WI38 (cell line): ENCODE measurements at regions not wholly inside any gene's neighbourhood (a gene's known extent, or its start where the extent isn't known, plus 50 kb on each side); places are given as distances from the start of the nearest gene placed in this dataset.

ENCODE experiments used
- H3K4me3 ChIP-seq: 2 replicates; pipeline ENCODE4 v1.5.1; 2011; ENCODE audit warnings: low read depth, mild to moderate bottlenecking, control low read depth, low read length
- TF ChIP-seq, protein P1 (sequence below): IDR thresholded peaks from 2 replicates; pipeline ENCODE4 v1.5.1; 2012; ENCODE audit warnings: low read depth, mild to moderate bottlenecking, control low read depth, low read length

DNA sequence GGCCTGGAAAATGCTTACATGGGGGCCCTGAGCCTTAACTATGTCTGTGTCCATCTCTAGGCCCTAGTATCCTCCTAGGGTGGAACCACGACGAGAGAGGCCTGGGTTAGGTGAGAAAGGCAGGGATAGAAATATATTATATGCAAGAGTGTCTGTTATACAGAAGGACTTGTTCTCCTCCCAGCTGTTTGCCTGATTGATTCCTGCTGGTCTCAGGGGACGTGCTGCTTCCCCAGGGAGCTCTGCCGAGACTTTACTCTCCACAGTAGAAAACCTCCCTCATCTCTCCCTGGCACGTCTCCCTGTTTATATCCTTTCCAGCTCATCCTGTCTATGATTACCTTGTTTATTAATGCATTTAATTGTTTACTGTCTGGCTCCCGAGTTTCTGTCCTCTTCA lies 132.6 kb downstream of the MIAT start:
- no peak overlapping the region for H3K4me3 ChIP-seq
- TF ChIP-seq, protein P1, sequence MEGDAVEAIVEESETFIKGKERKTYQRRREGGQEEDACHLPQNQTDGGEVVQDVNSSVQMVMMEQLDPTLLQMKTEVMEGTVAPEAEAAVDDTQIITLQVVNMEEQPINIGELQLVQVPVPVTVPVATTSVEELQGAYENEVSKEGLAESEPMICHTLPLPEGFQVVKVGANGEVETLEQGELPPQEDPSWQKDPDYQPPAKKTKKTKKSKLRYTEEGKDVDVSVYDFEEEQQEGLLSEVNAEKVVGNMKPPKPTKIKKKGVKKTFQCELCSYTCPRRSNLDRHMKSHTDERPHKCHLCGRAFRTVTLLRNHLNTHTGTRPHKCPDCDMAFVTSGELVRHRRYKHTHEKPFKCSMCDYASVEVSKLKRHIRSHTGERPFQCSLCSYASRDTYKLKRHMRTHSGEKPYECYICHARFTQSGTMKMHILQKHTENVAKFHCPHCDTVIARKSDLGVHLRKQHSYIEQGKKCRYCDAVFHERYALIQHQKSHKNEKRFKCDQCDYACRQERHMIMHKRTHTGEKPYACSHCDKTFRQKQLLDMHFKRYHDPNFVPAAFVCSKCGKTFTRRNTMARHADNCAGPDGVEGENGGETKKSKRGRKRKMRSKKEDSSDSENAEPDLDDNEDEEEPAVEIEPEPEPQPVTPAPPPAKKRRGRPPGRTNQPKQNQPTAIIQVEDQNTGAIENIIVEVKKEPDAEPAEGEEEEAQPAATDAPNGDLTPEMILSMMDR = no peak

DNA sequence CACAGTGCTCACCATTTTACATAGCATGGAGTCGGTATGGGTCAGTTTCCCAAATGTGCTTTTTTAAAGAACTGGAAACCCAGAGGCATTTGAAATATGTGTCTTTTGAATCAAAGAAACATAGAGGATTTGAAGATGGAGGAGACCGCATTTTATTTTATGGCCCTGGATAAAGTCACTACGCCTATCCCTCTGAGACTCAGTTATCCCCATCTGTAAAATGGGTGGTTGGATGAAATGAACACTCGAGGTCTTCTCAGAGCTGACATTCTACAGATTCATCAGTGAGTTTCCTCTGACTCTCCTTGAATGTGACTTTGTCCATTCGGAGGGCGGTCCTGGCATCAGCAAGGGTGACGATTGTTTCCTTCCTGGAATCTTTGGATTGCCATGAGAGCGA lies 135.1 kb downstream of the MIAT start:
- TF ChIP-seq, protein P1 = no peak
- no peak overlapping the region for H3K4me3 ChIP-seq

DNA sequence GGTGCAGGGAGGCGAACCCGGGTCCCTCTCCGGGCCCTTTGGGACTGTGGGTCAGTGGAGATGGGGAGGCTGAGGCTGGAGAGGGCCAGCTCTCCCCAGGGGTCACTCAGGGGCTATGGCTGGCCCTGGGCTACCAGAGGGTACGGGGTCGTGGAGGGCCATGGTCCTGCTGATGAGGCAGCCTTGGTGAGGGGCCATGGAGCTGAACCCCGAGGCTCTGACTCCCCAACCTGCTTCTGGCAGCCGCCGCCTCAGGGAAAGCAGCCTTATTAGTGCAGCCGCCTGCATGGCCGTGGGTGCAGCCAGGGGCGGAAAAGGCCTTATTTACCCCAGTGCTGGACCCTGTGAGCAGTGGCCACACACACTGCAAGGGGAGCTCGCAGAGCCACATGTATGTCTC lies 139.4 kb downstream of the MIAT start:
- TF ChIP-seq, protein P1 = no peak
- H3K4me3 ChIP-seq = no peak overlapping the region

DNA sequence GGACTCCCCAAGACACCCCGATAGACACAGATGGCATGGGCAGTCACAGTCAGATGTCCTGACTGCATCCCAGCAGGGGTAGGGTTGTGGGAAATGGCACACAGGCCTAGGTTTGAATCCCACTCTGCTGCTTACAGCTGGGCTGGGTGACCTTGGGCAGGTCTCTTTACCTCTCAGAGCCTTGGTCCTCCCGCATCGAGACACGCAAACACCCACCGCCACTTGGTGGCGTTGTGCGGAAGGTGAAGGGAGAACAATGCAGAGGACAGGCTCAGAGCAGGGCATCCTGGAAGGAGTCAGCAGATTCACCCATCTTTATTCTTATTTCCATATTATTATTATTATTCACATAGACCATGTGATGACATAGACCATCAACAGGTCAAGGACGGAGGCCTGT lies 140.5 kb downstream of the MIAT start:
- TF ChIP-seq, protein P1 = no peak
- H3K4me3 ChIP-seq = no peak overlapping the region

DNA sequence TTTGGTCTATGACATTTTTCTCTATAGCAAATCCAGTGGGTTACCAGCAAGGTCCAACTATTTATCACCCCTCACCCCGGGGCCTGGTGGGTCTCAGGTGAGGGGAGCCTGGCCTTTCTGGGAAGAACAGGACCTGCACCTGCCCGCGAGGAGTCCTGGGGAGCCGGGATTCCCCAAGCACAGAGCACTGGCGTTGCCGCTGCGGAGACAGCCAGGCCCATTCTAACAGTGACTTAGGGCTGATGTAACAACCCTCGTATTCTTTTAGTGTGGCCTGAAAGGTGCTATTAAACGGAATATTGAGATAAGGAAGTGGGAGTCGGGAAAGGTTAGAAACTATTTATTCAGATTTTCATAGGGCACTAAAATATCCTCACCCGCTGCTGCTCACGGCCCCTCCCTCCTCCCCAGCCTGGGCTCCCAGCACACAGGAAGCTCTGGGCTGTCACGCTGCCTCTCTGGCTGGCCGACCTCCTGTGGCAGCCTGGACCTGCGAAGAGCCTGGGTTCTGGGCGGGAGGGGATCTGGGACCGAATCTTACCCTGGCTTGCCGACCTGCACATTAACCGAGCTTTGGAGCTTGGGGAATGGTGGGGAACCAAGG lies 141.2 kb downstream of the MIAT start:
- no peak overlapping the region for H3K4me3 ChIP-seq
- TF ChIP-seq, protein P1 = no peak

DNA sequence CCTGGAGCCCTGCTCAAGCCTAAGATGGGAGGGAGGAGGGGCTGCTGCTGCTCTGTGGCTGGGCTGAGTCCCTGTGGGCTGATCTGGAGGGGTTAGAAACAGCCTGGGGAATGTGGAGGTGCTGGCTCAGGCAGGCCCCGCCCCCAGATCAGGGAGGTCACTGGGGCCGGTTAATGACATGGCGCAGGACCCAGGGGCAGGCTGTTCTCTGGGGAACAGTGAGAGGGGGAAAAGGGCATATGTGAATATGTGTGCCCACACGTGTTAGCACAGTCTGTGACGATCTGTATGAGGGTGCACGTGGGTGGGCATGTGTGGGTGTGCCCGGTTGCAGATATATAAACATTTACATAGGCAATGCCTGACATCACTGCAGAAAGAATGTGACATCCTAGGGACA lies 143.5 kb downstream of the MIAT start:
- TF ChIP-seq, protein P1 = no peak
- H3K4me3 ChIP-seq = no peak overlapping the region

DNA sequence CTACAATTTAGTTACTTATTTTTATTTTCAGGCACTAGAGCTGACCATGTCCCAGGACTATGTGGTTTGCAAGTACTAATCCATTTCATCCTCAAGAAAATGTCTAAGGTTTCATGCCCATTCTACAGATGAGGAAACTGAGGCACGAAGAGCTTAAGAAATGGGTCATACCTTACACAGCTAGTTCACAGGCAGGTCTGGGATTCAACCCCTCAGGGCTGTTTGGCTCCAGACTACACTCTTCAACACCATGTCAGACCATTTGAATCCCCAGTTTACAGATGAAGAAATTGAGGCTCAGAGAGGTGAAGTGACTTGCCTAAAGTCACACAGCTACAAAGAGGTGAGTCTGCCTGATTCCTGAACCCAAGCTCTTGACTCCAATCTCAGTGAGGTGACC lies 144.1 kb downstream of the MIAT start:
- H3K4me3 ChIP-seq = no peak overlapping the region
- TF ChIP-seq, protein P1 = no peak
